Aorta (tissue), 5 donors: ENCODE measurements at regions not wholly inside any gene's neighbourhood (a gene's known extent, or its start where the extent isn't known, plus 50 kb on each side); places are given as distances from the start of the nearest gene placed in this dataset.

Source experiments
- ATAC-seq: fragments of 200-7000 bp; cut with Tn5 transposase; one replicate; pipeline ENCODE4 v1.9.1; 2022; ENCODE audit warnings: moderate library complexity; ENCODE audit not compliant: low FRiP score
- DNase-seq, 2 donors: peaks; one replicate each; pipeline ENCODE4 v3.0.0-alpha.2; 2020
- H3K27ac ChIP-seq, 2 donors: one replicate each; pipeline ENCODE4 v1.5.1; 2013; ENCODE audit warnings: low read length in 2 of 2, mild to moderate bottlenecking in 2 of 2, moderate library complexity in 2 of 2, control low read depth in 1 of 2, inconsistent platforms in 1 of 2, low read depth in 1 of 2
- H3K27me3 ChIP-seq, 2 donors: one replicate each; pipeline ENCODE4 v1.6.1; 2013; ENCODE audit warnings: control low read depth in 1 of 2, low read length in 1 of 2, mild to moderate bottlenecking in 1 of 2, moderate library complexity in 1 of 2; ENCODE audit not compliant: insufficient read depth in 2 of 2, control insufficient read depth in 1 of 2
- H3K36me3 ChIP-seq, 2 donors: one replicate each; pipeline ENCODE4 v1.6.1; 2013; ENCODE audit warnings: control low read depth in 1 of 2, low read length in 1 of 2, mild to moderate bottlenecking in 1 of 2; ENCODE audit not compliant: insufficient read depth in 2 of 2, control insufficient read depth in 1 of 2
- H3K4me1 ChIP-seq, 2 donors: one replicate each; pipeline ENCODE4 v1.6.1; 2013; ENCODE audit warnings: low read length in 2 of 2, control low read depth in 1 of 2, mild to moderate bottlenecking in 1 of 2, moderate library complexity in 1 of 2; ENCODE audit not compliant: insufficient read depth in 2 of 2, control insufficient read depth in 1 of 2
- H3K4me3 ChIP-seq, 2 donors: one replicate each; pipeline ENCODE4 v1.5.1; 2013; ENCODE audit warnings: low read length in 2 of 2, control low read depth in 1 of 2, mild to moderate bottlenecking in 1 of 2
- H3K9me3 ChIP-seq: one replicate; pipeline ENCODE4 v1.6.1; 2013; ENCODE audit warnings: mild to moderate bottlenecking, low read length; ENCODE audit not compliant: control insufficient read depth
- WGBS, 2 donors: extraction: QIAGEN DNeasy Blood & Tissue Kit; methylation state at CpG; one replicate each; pipeline ENCODE4 v1.1.7; 2013; 5-methylcytosine and 5-hydroxymethylcytosine counted together
- intact Hi-C, 2 donors: fragments of 100-400 bp; cut with DNase I; formaldehyde crosslinking; loops; one replicate each; pipeline versions ENCODE4 v1.14.2 to v1.15.0; 2022
- donor health status: healthy with polysubstance abuse.
- donor health status: Bipolar disorder and iron deficiency.
- donor health status: DM: no; HTN: no; CAD: no.
- donor health status: DM: no; HTN: no; CAD: no.
- donor health status: DM: yes; HTN: yes; CAD: no.

- Histone ChIP-seq H3K9me3 (peaks cover 10% of the 10 kb centered on the region), H3K4me3 (no peak overlapping the region), H3K4me1 (no peaks in the 10 kb centered on the region), H3K27me3 (no peaks in the 10 kb centered on the region), H3K36me3 (no peaks in the 10 kb centered on the region), H3K27ac (no peak overlapping the region)
- 81 to 88% methylated on average over 1 of the region's 1 CpG for WGBS, 2 donors
- no peak for ATAC-seq
- no peak for DNase-seq
- intact Hi-C loops, result no loop called here
Measured at GRCh38 chr11:29756871-29757270, 260.0 kb downstream of the KCNA4 start.

GRCh38 chr11:29755474-29755873, 261.4 kb downstream of the KCNA4 start:
- no peaks in the 10 kb centered on the region for H3K27me3 ChIP-seq
- no peak overlapping the region for H3K4me3 ChIP-seq
- intact Hi-C loops, result no loop called here
- ATAC-seq (no peak), DNase-seq (peak in 1 of 2 donors; percentile 48)
- no peaks in the 10 kb centered on the region for H3K4me1 ChIP-seq
- WGBS, 2 donors, result 80 to 86% methylated on average over 4 of the region's 4 CpGs
- peaks cover 10% of the 10 kb centered on the region for H3K9me3 ChIP-seq
- H3K27ac ChIP-seq, result no peak overlapping the region
- H3K36me3 ChIP-seq, result no peaks in the 10 kb centered on the region

- no peak for ATAC-seq
- 79 to 80% methylated on average over 1 of the region's 1 CpG for WGBS, 2 donors
Measured at GRCh38 chr11:29751618-29752017, 265.2 kb downstream of the KCNA4 start.

GRCh38 chr11:29750392-29750791, 266.4 kb downstream of the KCNA4 start:
- intact Hi-C loops, result no loop called here

More at GRCh38 chr11:29751618-29752017, 265.2 kb downstream of the KCNA4 start:
- intact Hi-C loops, result no loop called here
- Histone ChIP-seq H3K36me3 (no peaks in the 10 kb centered on the region), H3K27me3 (no peaks in the 10 kb centered on the region), H3K4me1 (no peaks in the 10 kb centered on the region), H3K27ac (no peak overlapping the region), H3K4me3 (no peak overlapping the region), H3K9me3 (peaks cover 7% of the 10 kb centered on the region)
- no peak for DNase-seq

GRCh38 chr11:29734287-29734686, 282.5 kb downstream of the KCNA4 start:
- Histone ChIP-seq H3K4me1 (no peaks in the 10 kb centered on the region), H3K9me3 (no peaks in the 10 kb centered on the region), H3K4me3 (no peak overlapping the region), H3K27me3 (no peaks in the 10 kb centered on the region), H3K36me3 (no peaks in the 10 kb centered on the region), H3K27ac (no peak overlapping the region)
- intact Hi-C loops, result no loop called here
- WGBS, 2 donors, result 59 to 68% methylated on average over 1 of the region's 1 CpG
- ATAC-seq (no peak), DNase-seq (no peak)

More at GRCh38 chr11:29750392-29750791, 266.4 kb downstream of the KCNA4 start:
- H3K4me3 ChIP-seq, result no peak overlapping the region
- no peak overlapping the region for H3K27ac ChIP-seq
- no peak for DNase-seq
- H3K27me3 ChIP-seq, result no peaks in the 10 kb centered on the region
- H3K9me3 ChIP-seq, result no peaks in the 10 kb centered on the region
- H3K36me3 ChIP-seq, result no peaks in the 10 kb centered on the region
- no peak for ATAC-seq
- H3K4me1 ChIP-seq, result no peaks in the 10 kb centered on the region
- 79 to 81% methylated on average over 3 of the region's 3 CpGs for WGBS, 2 donors

GRCh38 chr11:29713831-29714320, 303.0 kb downstream of the KCNA4 start:
- WGBS, 2 donors, result 88 to 96% methylated on average over 14 of the region's 14 CpGs

GRCh38 chr11:29712616-29713015, 304.2 kb downstream of the KCNA4 start:
- Histone ChIP-seq H3K27ac (no peak overlapping the region), H3K9me3 (no peaks in the 10 kb centered on the region), H3K4me3 (no peak overlapping the region), H3K4me1 (no peaks in the 10 kb centered on the region), H3K36me3 (no peaks in the 10 kb centered on the region), H3K27me3 (no peaks in the 10 kb centered on the region)
- intact Hi-C loops, result no loop called here
- peak; percentile 38 for ATAC-seq
- DNase-seq, result no peak
- WGBS, 2 donors, result 94% methylated on average over 10 to 12 of the region's 12 CpGs

More at GRCh38 chr11:29713831-29714320, 303.0 kb downstream of the KCNA4 start:
- intact Hi-C loops, result no loop called here
- Histone ChIP-seq H3K4me1 (no peaks in the 10 kb centered on the region), H3K9me3 (no peaks in the 10 kb centered on the region), H3K27ac (no peak overlapping the region), H3K36me3 (no peaks in the 10 kb centered on the region), H3K4me3 (no peak overlapping the region), H3K27me3 (no peaks in the 10 kb centered on the region)
- DNase-seq (no peak), ATAC-seq (no peak)

- H3K27ac ChIP-seq, result no peak overlapping the region
- H3K9me3 ChIP-seq, result no peaks in the 10 kb centered on the region
- intact Hi-C loops, result no loop called here
- 18 to 20% methylated on average over 2 of the region's 2 CpGs for whole genome bisulfite sequencing, 2 donors
- ATAC-seq (no peak), DNase-seq (no peak)
- no peak overlapping the region for H3K4me3 ChIP-seq
- H3K36me3 ChIP-seq, result no peaks in the 10 kb centered on the region
- no peaks in the 10 kb centered on the region for H3K27me3 ChIP-seq
- no peaks in the 10 kb centered on the region for H3K4me1 ChIP-seq
Measured at GRCh38 chr11:29707924-29708323, 308.9 kb downstream of the KCNA4 start.

- ATAC-seq, result no peak
- 79 to 82% methylated on average over 1 of the region's 1 CpG for WGBS, 2 donors
- intact Hi-C loops, result no loop called here
Measured at GRCh38 chr11:29685361-29685760, 331.5 kb downstream of the KCNA4 start.

More at GRCh38 chr11:29685361-29685760, 331.5 kb downstream of the KCNA4 start:
- no peak for DNase-seq
- Histone ChIP-seq H3K9me3 (no peaks in the 10 kb centered on the region), H3K36me3 (no peaks in the 10 kb centered on the region), H3K27ac (no peak overlapping the region), H3K4me1 (no peaks in the 10 kb centered on the region), H3K4me3 (no peak overlapping the region), H3K27me3 (no peaks in the 10 kb centered on the region)
